Muscle of arm (tissue), 1 donor: ENCODE measurements at regions not wholly inside any gene's neighbourhood (a gene's known extent, or its start where the extent isn't known, plus 50 kb on each side); places are given as distances from the start of the nearest gene placed in this dataset.
A peak's percentile ranks its signal among the peaks of the same experiment; 100 is the strongest.

Experiments used
- DNase-seq: peaks from one replicate; pipeline ENCODE4 v3.0.0-alpha.2; 2013

- no peak for DNase-seq
Observed at GRCh38 chr18:73918816-73919215, 228.8 kb downstream of the FBXO15 start.

- no peak for DNase-seq
Observed at GRCh38 chr18:73917046-73917445, 230.6 kb downstream of the FBXO15 start.

GRCh38 chr18:73913505-73913904 lies 234.1 kb downstream of the FBXO15 start:
- DNase-seq: no peak

- DNase-seq: peak; percentile 15
Observed at GRCh38 chr18:73908323-73908722, 239.3 kb downstream of the FBXO15 start.

- DNase-seq: no peak
Observed at GRCh38 chr18:73901566-73901965, 246.1 kb downstream of the FBXO15 start.

- no peak for DNase-seq
Observed at GRCh38 chr18:73901151-73901550, 246.5 kb downstream of the FBXO15 start.

GRCh38 chr18:73900106-73900835 lies 247.4 kb downstream of the FBXO15 start:
- no peak for DNase-seq

GRCh38 chr18:73897517-73897916 lies 250.1 kb downstream of the FBXO15 start:
- DNase-seq: no peak

- DNase-seq: no peak
Observed at GRCh38 chr18:73896685-73897084, 250.9 kb downstream of the FBXO15 start.

GRCh38 chr18:73895701-73896100 lies 251.9 kb downstream of the FBXO15 start:
- no peak for DNase-seq

- DNase-seq: no peak
Observed at GRCh38 chr18:73893880-73894279, 253.8 kb downstream of the FBXO15 start.

GRCh38 chr18:73891572-73892421 lies 255.8 kb downstream of the FBXO15 start:
- no peak for DNase-seq

GRCh38 chr18:73888565-73888964 lies 259.1 kb downstream of the FBXO15 start:
- DNase-seq: no peak

GRCh38 chr18:73887801-73888200 lies 259.8 kb downstream of the FBXO15 start:
- DNase-seq: no peak

GRCh38 chr18:73884868-73885267 lies 262.8 kb downstream of the FBXO15 start:
- DNase-seq: no peak

- no peak for DNase-seq
Observed at GRCh38 chr18:73881396-73881917, 266.2 kb downstream of the FBXO15 start.

- DNase-seq: no peak
Observed at GRCh38 chr18:73880387-73880786, 267.2 kb downstream of the FBXO15 start.

- DNase-seq: no peak
Observed at GRCh38 chr18:73879766-73880165, 267.9 kb downstream of the FBXO15 start.

GRCh38 chr18:73879328-73879727 lies 268.3 kb downstream of the FBXO15 start:
- no peak for DNase-seq

- no peak for DNase-seq
Observed at GRCh38 chr18:73869182-73869581, 278.5 kb downstream of the FBXO15 start.

GRCh38 chr18:73861771-73862170 lies 285.9 kb downstream of the FBXO15 start:
- DNase-seq: no peak

- DNase-seq: no peak
Observed at GRCh38 chr18:73859837-73860397, 287.7 kb downstream of the FBXO15 start.
